GM21526 (cell line): ENCODE measurements at regions not wholly inside any gene's neighbourhood (a gene's known extent, or its start where the extent isn't known, plus 50 kb on each side); places are given as distances from the start of the nearest gene placed in this dataset.

ENCODE experiments used
- ATAC-seq: cut with Tn5 transposase; IDR thresholded peaks from one replicate; pipeline ENCODE4 v1.9.1; 2021; ENCODE audit warnings: moderate library complexity; ENCODE audit not compliant: unreplicated experiment, low FRiP score

- ATAC-seq: no peak
These were observed 281.0 kb upstream of the POU3F1 start for GRCh38 chr1:38327559-38327973.

- no peak for ATAC-seq
These were observed 280.3 kb upstream of the POU3F1 start for GRCh38 chr1:38326856-38327255.

- ATAC-seq: no peak
These were observed 279.5 kb upstream of the POU3F1 start for GRCh38 chr1:38326135-38326534.

- no peak for ATAC-seq
These were observed 266.2 kb upstream of the POU3F1 start for GRCh38 chr1:38312753-38313152.

- no peak for ATAC-seq
These were observed 263.5 kb upstream of the POU3F1 start for GRCh38 chr1:38310079-38310478.

- no peak for ATAC-seq
These were observed 262.2 kb upstream of the POU3F1 start for GRCh38 chr1:38308780-38309179.

GRCh38 chr1:38305666-38306065 lies 259.1 kb upstream of the POU3F1 start:
- ATAC-seq: no peak

GRCh38 chr1:38303843-38304242 lies 257.2 kb upstream of the POU3F1 start:
- no peak for ATAC-seq

GRCh38 chr1:38301040-38301439 lies 254.4 kb upstream of the POU3F1 start:
- ATAC-seq: no peak

GRCh38 chr1:38300616-38301015 lies 254.0 kb upstream of the POU3F1 start:
- no peak for ATAC-seq

- no peak for ATAC-seq
These were observed 251.2 kb upstream of the POU3F1 start for GRCh38 chr1:38297842-38298241.

GRCh38 chr1:38297246-38297645 lies 250.7 kb upstream of the POU3F1 start:
- no peak for ATAC-seq

- no peak for ATAC-seq
These were observed 249.5 kb upstream of the POU3F1 start for GRCh38 chr1:38296047-38296446.

GRCh38 chr1:38293567-38293966 lies 247.0 kb upstream of the POU3F1 start:
- no peak for ATAC-seq

- no peak for ATAC-seq
These were observed 246.4 kb upstream of the POU3F1 start for GRCh38 chr1:38292969-38293368.

GRCh38 chr1:38291906-38292521 lies 245.4 kb upstream of the POU3F1 start:
- no peak for ATAC-seq

GRCh38 chr1:38291336-38291735 lies 244.7 kb upstream of the POU3F1 start:
- ATAC-seq: no peak

GRCh38 chr1:38289034-38289433 lies 242.4 kb upstream of the POU3F1 start:
- ATAC-seq: no peak

GRCh38 chr1:38287547-38287946 lies 241.0 kb upstream of the POU3F1 start:
- no peak for ATAC-seq

GRCh38 chr1:38287036-38287435 lies 240.4 kb upstream of the POU3F1 start:
- ATAC-seq: no peak

- no peak for ATAC-seq
These were observed 239.4 kb upstream of the POU3F1 start for GRCh38 chr1:38285807-38286530.

GRCh38 chr1:38284953-38285352 lies 238.4 kb upstream of the POU3F1 start:
- no peak for ATAC-seq
